ENCODE measurements at regions not wholly inside any gene's neighbourhood (a gene's known extent, or its start where the extent isn't known, plus 50 kb on each side); places are given as distances from the start of the nearest gene placed in this dataset.

DNA sequence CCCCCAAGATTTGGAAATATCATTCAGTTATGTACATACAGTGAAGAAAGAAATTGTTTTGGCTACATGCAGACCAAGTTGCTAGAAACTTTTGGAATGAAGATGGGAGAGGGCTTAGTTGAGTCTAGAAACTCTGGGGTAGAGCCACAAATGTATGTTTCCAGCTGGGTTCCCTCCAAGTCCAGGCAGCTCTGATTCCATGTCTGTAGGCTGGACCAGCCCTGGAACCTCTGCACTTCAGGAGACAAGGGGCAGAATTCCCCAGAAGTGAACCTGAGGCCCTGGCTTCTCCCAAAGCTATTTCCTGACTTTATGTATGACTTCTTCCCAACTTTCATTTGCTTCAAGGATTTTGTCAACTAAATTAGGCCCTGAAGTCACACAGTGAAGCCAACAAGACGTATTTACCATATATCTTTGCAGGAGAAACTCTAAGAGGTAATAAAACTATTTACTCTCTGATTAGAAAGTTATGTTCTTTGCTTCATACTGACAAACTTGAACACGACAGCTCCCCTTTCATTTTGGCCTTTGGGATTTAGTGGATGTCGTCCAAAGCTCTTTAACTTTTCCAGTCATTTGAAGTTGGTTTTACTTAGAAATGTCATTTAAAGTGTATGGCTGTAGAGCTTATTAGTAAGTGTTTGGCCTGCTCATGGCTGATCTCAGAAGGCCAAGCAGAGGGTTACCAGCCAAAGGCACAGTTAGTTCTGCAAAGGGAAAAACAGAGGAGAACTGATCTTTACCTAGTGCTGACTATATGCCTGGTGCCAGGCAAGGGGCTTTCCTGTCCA lies 152.0 kb upstream of the SLC28A3 start:
- no peak overlapping the region for H2BK15ac ChIP-seq (ENCODE audit: low read depth, low read length)
- no peak overlapping the region for H2AK5ac ChIP-seq (ENCODE audit: low read depth, low read length)
- CTCF ChIA-PET: no interaction called here
- H3K36me3 ChIP-seq (ENCODE audit: control insufficient read depth, insufficient read depth, low read length): no peaks in the 10 kb centered on the region
- H2AK9ac ChIP-seq (replicated peaks; ENCODE audit: low read depth, low read length, poor library complexity): no peak overlapping the region
- H2BK20ac ChIP-seq (ENCODE audit: low read depth, low read length): no peak overlapping the region
- H3K9ac ChIP-seq (ENCODE audit: low read depth, low read length): no peak overlapping the region
- H2AFZ ChIP-seq (replicated peaks; ENCODE audit: low read length, poor library complexity): no peak overlapping the region
- POLR2A ChIA-PET (ENCODE audit: unreplicated experiment): no interaction called here
- TF ChIP-seq RFX5 (IDR thresholded peaks at IDR 0.05; ENCODE audit: low read depth, low read length): no peak
- TF ChIP-seq MAZ (IDR thresholded peaks at IDR 0.05; ENCODE audit: borderline replicate concordance, low read depth, low read length): no peak
- no peak for TF ChIP-seq MAFK (IDR thresholded peaks at IDR 0.05; ENCODE audit: low read depth, low read length)
- TF ChIP-seq NFE2L2 (IDR thresholded peaks at IDR 0.05; ENCODE audit: low read depth, low read length): no peak
- no peak for TF ChIP-seq CHD1 (IDR thresholded peaks at IDR 0.05; ENCODE audit: low read depth, low read length)
- TF ChIP-seq CEBPB (IDR thresholded peaks at IDR 0.05; ENCODE audit: low read depth, low read length): no peak
- TF ChIP-seq POLR2A (IDR thresholded peaks at IDR 0.05; ENCODE audit: low read depth, low read length): no peak
- no peak for TF ChIP-seq RCOR1 (IDR thresholded peaks at IDR 0.05; ENCODE audit: insufficient replicate concordance, low read length)
- TF ChIP-seq MXI1 (IDR thresholded peaks at IDR 0.05; ENCODE audit: borderline replicate concordance, low read depth, low read length): no peak
- TF ChIP-seq CTCF (conservative IDR thresholded peaks at IDR 0.05; ENCODE audit: low read depth, low read length): no peak
- no peak for TF ChIP-seq RAD21 (IDR thresholded peaks at IDR 0.05; ENCODE audit: low read length)
- no peak overlapping the region for H4K8ac ChIP-seq (ENCODE audit: low read depth in 2 of 2, low read length in 2 of 2)
- no peak overlapping the region for H3K4me2 ChIP-seq (ENCODE audit: low read depth, low read length)
- intact Hi-C loops (cut with micrococcal nuclease): no loop called here
- H3K14ac ChIP-seq (replicated peaks; ENCODE audit: low read depth, low read length): no peak overlapping the region
- H3K9me3 ChIP-seq (ENCODE audit: control insufficient read depth, insufficient read depth, low read length): 0 out of 2 replicates have a peak, but pooled peaks cover 8% of the 10 kb centered on the region
- H3K4ac ChIP-seq (ENCODE audit: low read depth, low read length): no peak overlapping the region
- H3K18ac ChIP-seq (ENCODE audit: low read depth, low read length): no peak overlapping the region
- H2BK120ac ChIP-seq (ENCODE audit: low read depth, low read length): no peak overlapping the region
- H4K5ac ChIP-seq (ENCODE audit: low read depth, low read length): no peak overlapping the region
- H4K91ac ChIP-seq (ENCODE audit: insufficient read depth, low read depth, low read length): no peak overlapping the region
- no peaks in the 10 kb centered on the region for H3K27me3 ChIP-seq (ENCODE audit: control insufficient read depth, insufficient read depth, low read length)
- no peak overlapping the region for H3K56ac ChIP-seq (ENCODE audit: extremely low read depth, insufficient read depth, low read length)
- no peaks in the 10 kb centered on the region for H4K20me1 ChIP-seq (ENCODE audit: insufficient read depth, low read length)
- WGBS, 2 experiments (ENCODE audit: extremely low coverage in 2 of 2, insufficient read length in 1 of 2): no CpG with 5 or more reads among the region's 3 CpGs
- in situ Hi-C loops (cut with MboI; ENCODE audit: low sequenced_read_pairs): no loop called here
- H3K23ac ChIP-seq (ENCODE audit: low read depth, low read length): no peak overlapping the region
- H3K27ac ChIP-seq (ENCODE audit: insufficient read depth, low read length): no peak overlapping the region
- no peaks in the 10 kb centered on the region for H3K4me1 ChIP-seq (ENCODE audit: control insufficient read depth, insufficient read depth, low read length)
- H3K79me1 ChIP-seq (ENCODE audit: low read depth in 1 of 2, low read length in 2 of 2): no peaks in the 10 kb centered on the region
- ATAC-seq (ENCODE audit: low read depth) (no peak), DNase-seq (no peak)
- H3K9me1 ChIP-seq (ENCODE audit: insufficient read depth, low read length): no peaks in the 10 kb centered on the region
- dilution Hi-C loops (cut with HindIII; ENCODE audit: low sequenced_read_pairs, unreplicated experiment): no loop called here
- no peak overlapping the region for H3K4me3 ChIP-seq (ENCODE audit: insufficient read depth, low read depth, low read length)
- BruUV-seq (replicated peaks): no TSS peak
- H2BK5ac ChIP-seq (ENCODE audit: low read depth, low read length, poor library complexity, severe bottlenecking): no peak overlapping the region

All from IMR-90 (cell line).